ENCODE measurements at regions not wholly inside any gene's neighbourhood (a gene's known extent, or its start where the extent isn't known, plus 50 kb on each side); places are given as distances from the start of the nearest gene placed in this dataset.

GRCh38 chr15:70412794-70413193 is 315.1 kb upstream of the TLE3 start:
- Histone ChIP-seq H3K9me3 (ENCODE audit: insufficient read depth, low read length) (peaks cover 10% of the 10 kb centered on the region; the same call in 1 of the 2 replicates), H3K4me3 (ENCODE audit: insufficient read length, low read depth) (no peak overlapping the region), H3K4me1 (ENCODE audit: insufficient read depth, insufficient read length) (peaks cover 6% of the 10 kb centered on the region), H3K36me3 (ENCODE audit: insufficient read depth, insufficient read length, low read length) (no peaks in the 10 kb centered on the region), H3K27me3 (ENCODE audit: insufficient read depth, insufficient read length) (no peaks in the 10 kb centered on the region), H3K9ac (ENCODE audit: insufficient read length, low read depth) (no peak overlapping the region)
- no peak for TF ChIP-seq YY1 (IDR thresholded peaks at IDR 0.05; ENCODE audit: insufficient read depth, insufficient read length)
- no peak for DNase-seq (ENCODE audit: low read depth, low spot score)

- DNase-seq (ENCODE audit: low read depth, low spot score) = no peak
- Histone ChIP-seq H3K9me3 (ENCODE audit: insufficient read depth, low read length) (peaks cover 14% of the 10 kb centered on the region; the same call in 1 of the 2 replicates), H3K9ac (ENCODE audit: insufficient read length, low read depth) (no peak overlapping the region), H3K36me3 (ENCODE audit: insufficient read depth, insufficient read length, low read length) (no peaks in the 10 kb centered on the region), H3K27me3 (ENCODE audit: insufficient read depth, insufficient read length) (no peaks in the 10 kb centered on the region), H3K4me3 (ENCODE audit: insufficient read length, low read depth) (no peak overlapping the region), H3K4me1 (ENCODE audit: insufficient read depth, insufficient read length) (peaks cover 6% of the 10 kb centered on the region)
- TF ChIP-seq SUZ12 (IDR thresholded peaks at IDR 0.05; ENCODE audit: extremely low read depth, insufficient read depth, insufficient read length) (no peak), YY1 (IDR thresholded peaks at IDR 0.05; ENCODE audit: insufficient read depth, insufficient read length) (no peak), ZNF274 (IDR thresholded peaks at IDR 0.05; ENCODE audit: low read depth, low read length) (no peak)
Measured at GRCh38 chr15:70411143-70411863, 313.6 kb upstream of the TLE3 start.

DNA sequence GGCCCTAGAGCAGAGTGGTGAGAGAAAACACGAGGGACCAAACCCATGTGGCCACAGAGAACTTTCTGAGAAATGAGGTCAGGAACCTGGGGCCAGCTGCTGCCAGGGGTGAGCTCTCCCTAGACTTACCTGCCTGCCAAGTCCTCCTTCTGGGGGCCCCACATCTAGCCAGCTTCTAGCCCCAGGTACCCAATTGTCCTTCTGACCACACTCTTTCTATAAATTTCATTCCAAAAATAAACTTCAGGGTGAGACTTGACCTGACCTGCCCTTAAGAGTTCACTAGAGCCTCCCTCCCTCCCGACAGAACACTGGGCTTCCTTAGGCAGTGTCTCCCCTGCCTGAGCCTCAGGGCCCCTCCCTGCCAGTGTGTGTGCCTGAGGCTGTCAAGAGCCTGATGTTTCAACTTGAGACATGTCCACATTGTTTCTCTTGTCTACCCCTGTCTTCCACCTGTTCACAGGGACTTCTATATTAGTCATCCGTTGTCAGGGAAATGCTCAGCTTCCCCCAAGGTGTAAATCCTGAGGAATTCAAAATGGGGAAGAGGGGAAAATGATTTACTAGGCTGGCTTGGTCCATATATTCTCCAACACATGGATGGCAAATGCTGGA is 312.8 kb upstream of the TLE3 start:
- Histone ChIP-seq H3K9ac (ENCODE audit: insufficient read length, low read depth) (no peak overlapping the region), H3K4me1 (ENCODE audit: insufficient read depth, insufficient read length) (peaks cover 6% of the 10 kb centered on the region), H3K36me3 (ENCODE audit: insufficient read depth, insufficient read length, low read length) (no peaks in the 10 kb centered on the region), H3K27me3 (ENCODE audit: insufficient read depth, insufficient read length) (no peaks in the 10 kb centered on the region), H3K4me3 (ENCODE audit: insufficient read length, low read depth) (no peak overlapping the region), H3K9me3 (ENCODE audit: insufficient read depth, low read length) (peaks cover 14% of the 10 kb centered on the region; the same call in 1 of the 2 replicates)
- no peak for DNase-seq (ENCODE audit: low read depth, low spot score)
- TF ChIP-seq YY1 (IDR thresholded peaks at IDR 0.05; ENCODE audit: insufficient read depth, insufficient read length) = no peak
- no peak for TF ChIP-seq ZNF274 (IDR thresholded peaks at IDR 0.05; ENCODE audit: low read depth, low read length)
- no peak for TF ChIP-seq SUZ12 (IDR thresholded peaks at IDR 0.05; ENCODE audit: extremely low read depth, insufficient read depth, insufficient read length)

GRCh38 chr15:70409388-70409787 is 311.7 kb upstream of the TLE3 start:
- no peak for TF ChIP-seq ZNF274 (IDR thresholded peaks at IDR 0.05; ENCODE audit: low read depth, low read length)
- no peak for TF ChIP-seq SUZ12 (IDR thresholded peaks at IDR 0.05; ENCODE audit: extremely low read depth, insufficient read depth, insufficient read length)
- H3K4me3 ChIP-seq (ENCODE audit: insufficient read length, low read depth) = no peak overlapping the region
- no peaks in the 10 kb centered on the region for H3K27me3 ChIP-seq (ENCODE audit: insufficient read depth, insufficient read length)
- no peak overlapping the region for H3K9ac ChIP-seq (ENCODE audit: insufficient read length, low read depth)
- peaks cover 14% of the 10 kb centered on the region; the same call in 1 of the 2 replicates for H3K9me3 ChIP-seq (ENCODE audit: insufficient read depth, low read length)
- H3K4me1 ChIP-seq (ENCODE audit: insufficient read depth, insufficient read length) = peaks cover 6% of the 10 kb centered on the region
- DNase-seq (ENCODE audit: low read depth, low spot score) = no peak
- no peaks in the 10 kb centered on the region for H3K36me3 ChIP-seq (ENCODE audit: insufficient read depth, insufficient read length, low read length)

GRCh38 chr15:70407955-70408354 is 310.2 kb upstream of the TLE3 start:
- Histone ChIP-seq H3K27me3 (ENCODE audit: insufficient read depth, insufficient read length) (no peaks in the 10 kb centered on the region), H3K9me3 (ENCODE audit: insufficient read depth, low read length) (peaks cover 14% of the 10 kb centered on the region; the same call in 1 of the 2 replicates), H3K9ac (ENCODE audit: insufficient read length, low read depth) (no peak overlapping the region), H3K4me1 (ENCODE audit: insufficient read depth, insufficient read length) (peaks cover 4% of the 10 kb centered on the region), H3K4me3 (ENCODE audit: insufficient read length, low read depth) (no peak overlapping the region), H3K36me3 (ENCODE audit: insufficient read depth, insufficient read length, low read length) (no peaks in the 10 kb centered on the region)
- DNase-seq (ENCODE audit: low read depth, low spot score) = no peak
- TF ChIP-seq ZNF274 (IDR thresholded peaks at IDR 0.05; ENCODE audit: low read depth, low read length) = no peak
- no peak for TF ChIP-seq YY1 (IDR thresholded peaks at IDR 0.05; ENCODE audit: insufficient read depth, insufficient read length)
- no peak for TF ChIP-seq SUZ12 (IDR thresholded peaks at IDR 0.05; ENCODE audit: extremely low read depth, insufficient read depth, insufficient read length)

GRCh38 chr15:70407336-70407670 is 309.6 kb upstream of the TLE3 start:
- no peak for TF ChIP-seq ZNF274 (IDR thresholded peaks at IDR 0.05; ENCODE audit: low read depth, low read length)
- TF ChIP-seq YY1 (IDR thresholded peaks at IDR 0.05; ENCODE audit: insufficient read depth, insufficient read length) = no peak
- TF ChIP-seq SUZ12 (IDR thresholded peaks at IDR 0.05; ENCODE audit: extremely low read depth, insufficient read depth, insufficient read length) = no peak
- Histone ChIP-seq H3K4me3 (ENCODE audit: insufficient read length, low read depth) (no peak overlapping the region), H3K9ac (ENCODE audit: insufficient read length, low read depth) (no peak overlapping the region), H3K4me1 (ENCODE audit: insufficient read depth, insufficient read length) (peaks cover 2% of the 10 kb centered on the region), H3K9me3 (ENCODE audit: insufficient read depth, low read length) (peaks cover 14% of the 10 kb centered on the region; the same call in 1 of the 2 replicates), H3K27me3 (ENCODE audit: insufficient read depth, insufficient read length) (no peaks in the 10 kb centered on the region), H3K36me3 (ENCODE audit: insufficient read depth, insufficient read length, low read length) (no peaks in the 10 kb centered on the region)
- DNase-seq (ENCODE audit: low read depth, low spot score) = no peak

GRCh38 chr15:70406617-70407335 is 309.1 kb upstream of the TLE3 start:
- peaks cover 2% of the 10 kb centered on the region for H3K4me1 ChIP-seq (ENCODE audit: insufficient read depth, insufficient read length)
- H3K9me3 ChIP-seq (ENCODE audit: insufficient read depth, low read length) = peaks cover 14% of the 10 kb centered on the region; the same call in 1 of the 2 replicates
- TF ChIP-seq SUZ12 (IDR thresholded peaks at IDR 0.05; ENCODE audit: extremely low read depth, insufficient read depth, insufficient read length) (no peak), ZNF274 (IDR thresholded peaks at IDR 0.05; ENCODE audit: low read depth, low read length) (no peak), YY1 (IDR thresholded peaks at IDR 0.05; ENCODE audit: insufficient read depth, insufficient read length) (no peak)
- H3K36me3 ChIP-seq (ENCODE audit: insufficient read depth, insufficient read length, low read length) = no peaks in the 10 kb centered on the region
- no peak overlapping the region for H3K9ac ChIP-seq (ENCODE audit: insufficient read length, low read depth)
- no peak overlapping the region for H3K4me3 ChIP-seq (ENCODE audit: insufficient read length, low read depth)
- no peaks in the 10 kb centered on the region for H3K27me3 ChIP-seq (ENCODE audit: insufficient read depth, insufficient read length)
- no peak for DNase-seq (ENCODE audit: low read depth, low spot score)

Data from NT2/D1 (cell line).